ENCODE measurements at regions not wholly inside any gene's neighbourhood (a gene's known extent, or its start where the extent isn't known, plus 50 kb on each side); places are given as distances from the start of the nearest gene placed in this dataset.

DNA sequence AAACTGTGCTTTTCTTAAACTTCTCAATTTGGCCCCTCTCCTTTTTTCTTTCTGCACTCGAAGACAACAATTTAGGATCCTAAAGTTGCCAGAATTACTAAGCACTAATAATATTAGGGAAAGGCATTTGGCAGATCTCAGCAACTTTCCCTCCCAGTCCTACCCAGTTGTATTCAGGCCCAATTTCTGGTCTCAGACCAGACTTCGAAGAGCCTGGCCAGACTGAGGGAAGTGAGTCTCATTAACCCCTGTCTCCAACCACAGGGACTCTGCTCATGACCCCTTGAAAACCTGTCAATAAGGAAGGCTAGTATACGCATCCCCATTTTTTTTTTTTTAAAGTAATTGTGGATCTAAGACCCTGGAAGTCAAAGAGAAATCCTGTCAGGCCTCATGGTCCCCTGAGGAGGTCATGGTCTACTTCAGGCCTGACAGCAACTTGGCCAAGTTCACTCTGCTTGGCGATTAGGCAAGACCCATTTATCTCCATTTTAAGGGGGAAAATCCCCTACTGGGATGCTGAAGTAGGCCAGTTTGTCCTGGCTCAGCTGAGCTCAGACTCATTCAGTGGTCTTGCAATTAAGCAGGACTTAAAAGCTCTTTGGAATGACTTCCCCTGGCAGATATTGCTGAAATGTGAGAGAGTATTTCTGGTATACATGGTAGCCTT is 521.0 kb downstream of the FUT8 start:
- no peak overlapping the region for H3K9ac ChIP-seq (ENCODE audit: low read length)
- no peaks in the 10 kb centered on the region for H3K36me3 ChIP-seq (replicated peaks; ENCODE audit: insufficient read depth, low read length)
- H3K4me1 ChIP-seq (ENCODE audit: low read length) = no peaks in the 10 kb centered on the region
- no peak overlapping the region for H2AFZ ChIP-seq (ENCODE audit: low read length)
- no peaks in the 10 kb centered on the region for H4K20me1 ChIP-seq (ENCODE audit: insufficient read depth, low read length)
- H3K9me3 ChIP-seq (replicated peaks; ENCODE audit: insufficient read depth, low read length) = no peaks in the 10 kb centered on the region
- no peaks in the 10 kb centered on the region for H3K79me2 ChIP-seq (ENCODE audit: low read length)
- TF ChIP-seq, protein P1, sequence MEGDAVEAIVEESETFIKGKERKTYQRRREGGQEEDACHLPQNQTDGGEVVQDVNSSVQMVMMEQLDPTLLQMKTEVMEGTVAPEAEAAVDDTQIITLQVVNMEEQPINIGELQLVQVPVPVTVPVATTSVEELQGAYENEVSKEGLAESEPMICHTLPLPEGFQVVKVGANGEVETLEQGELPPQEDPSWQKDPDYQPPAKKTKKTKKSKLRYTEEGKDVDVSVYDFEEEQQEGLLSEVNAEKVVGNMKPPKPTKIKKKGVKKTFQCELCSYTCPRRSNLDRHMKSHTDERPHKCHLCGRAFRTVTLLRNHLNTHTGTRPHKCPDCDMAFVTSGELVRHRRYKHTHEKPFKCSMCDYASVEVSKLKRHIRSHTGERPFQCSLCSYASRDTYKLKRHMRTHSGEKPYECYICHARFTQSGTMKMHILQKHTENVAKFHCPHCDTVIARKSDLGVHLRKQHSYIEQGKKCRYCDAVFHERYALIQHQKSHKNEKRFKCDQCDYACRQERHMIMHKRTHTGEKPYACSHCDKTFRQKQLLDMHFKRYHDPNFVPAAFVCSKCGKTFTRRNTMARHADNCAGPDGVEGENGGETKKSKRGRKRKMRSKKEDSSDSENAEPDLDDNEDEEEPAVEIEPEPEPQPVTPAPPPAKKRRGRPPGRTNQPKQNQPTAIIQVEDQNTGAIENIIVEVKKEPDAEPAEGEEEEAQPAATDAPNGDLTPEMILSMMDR (IDR thresholded peaks at IDR 0.05; ENCODE audit: low read length) = no peak
- TF ChIP-seq EZH2phosphoT487 (IDR thresholded peaks at IDR 0.05; ENCODE audit: low read length) (no peak), EZH2 (optimal IDR thresholded peaks at IDR 0.05; ENCODE audit: low read depth, low read length) (no peak)
- H3K27ac ChIP-seq (ENCODE audit: low read length) = no peak overlapping the region
- no peaks in the 10 kb centered on the region for H3K27me3 ChIP-seq (replicated peaks; ENCODE audit: insufficient read depth, low read length)
- H3F3A ChIP-seq (ENCODE audit: insufficient read depth, low read length) = no peaks in the 10 kb centered on the region
- H3K4me2 ChIP-seq (ENCODE audit: low read depth, low read length) = no peak overlapping the region
- DNase-seq = no peak
- H3K9me2 ChIP-seq (replicated peaks; ENCODE audit: insufficient read depth, low read length) = no peaks in the 10 kb centered on the region
- no peak overlapping the region for H3K4me3 ChIP-seq (ENCODE audit: low read length)

DNA sequence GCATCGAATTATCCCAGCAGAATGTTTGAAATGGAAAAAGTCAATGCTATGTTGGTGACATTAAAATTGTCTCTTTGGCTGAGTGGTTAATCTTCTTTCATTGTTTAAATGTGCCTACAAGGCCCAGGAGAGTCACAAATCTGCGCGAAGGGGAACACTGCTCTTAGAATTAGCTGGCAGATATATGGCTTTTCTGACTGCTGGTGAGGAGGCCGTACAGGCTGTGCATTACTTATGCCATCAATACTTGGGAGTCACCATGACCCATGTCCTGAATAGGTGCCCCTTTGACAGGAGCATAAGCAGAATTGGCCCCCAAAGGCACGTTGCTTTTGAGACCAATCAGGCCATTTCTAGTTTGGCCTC is 521.5 kb downstream of the FUT8 start:
- Histone ChIP-seq H3F3A (ENCODE audit: insufficient read depth, low read length) (no peaks in the 10 kb centered on the region), H3K9me2 (replicated peaks; ENCODE audit: insufficient read depth, low read length) (no peaks in the 10 kb centered on the region), H3K4me2 (ENCODE audit: low read depth, low read length) (no peak overlapping the region), H3K27me3 (replicated peaks; ENCODE audit: insufficient read depth, low read length) (no peaks in the 10 kb centered on the region), H4K20me1 (ENCODE audit: insufficient read depth, low read length) (no peaks in the 10 kb centered on the region), H3K4me1 (ENCODE audit: low read length) (no peaks in the 10 kb centered on the region), H3K4me3 (ENCODE audit: low read length) (no peak overlapping the region), H3K9ac (ENCODE audit: low read length) (no peak overlapping the region), H3K27ac (ENCODE audit: low read length) (no peak overlapping the region), H3K36me3 (replicated peaks; ENCODE audit: insufficient read depth, low read length) (no peaks in the 10 kb centered on the region), H2AFZ (ENCODE audit: low read length) (no peak overlapping the region), H3K9me3 (replicated peaks; ENCODE audit: insufficient read depth, low read length) (no peaks in the 10 kb centered on the region), H3K79me2 (ENCODE audit: low read length) (no peaks in the 10 kb centered on the region)
- no peak for DNase-seq
- no peak for TF ChIP-seq EZH2 (optimal IDR thresholded peaks at IDR 0.05; ENCODE audit: low read depth, low read length)
- TF ChIP-seq, protein P1 (IDR thresholded peaks at IDR 0.05; ENCODE audit: low read length) = no peak
- no peak for TF ChIP-seq EZH2phosphoT487 (IDR thresholded peaks at IDR 0.05; ENCODE audit: low read length)

DNA sequence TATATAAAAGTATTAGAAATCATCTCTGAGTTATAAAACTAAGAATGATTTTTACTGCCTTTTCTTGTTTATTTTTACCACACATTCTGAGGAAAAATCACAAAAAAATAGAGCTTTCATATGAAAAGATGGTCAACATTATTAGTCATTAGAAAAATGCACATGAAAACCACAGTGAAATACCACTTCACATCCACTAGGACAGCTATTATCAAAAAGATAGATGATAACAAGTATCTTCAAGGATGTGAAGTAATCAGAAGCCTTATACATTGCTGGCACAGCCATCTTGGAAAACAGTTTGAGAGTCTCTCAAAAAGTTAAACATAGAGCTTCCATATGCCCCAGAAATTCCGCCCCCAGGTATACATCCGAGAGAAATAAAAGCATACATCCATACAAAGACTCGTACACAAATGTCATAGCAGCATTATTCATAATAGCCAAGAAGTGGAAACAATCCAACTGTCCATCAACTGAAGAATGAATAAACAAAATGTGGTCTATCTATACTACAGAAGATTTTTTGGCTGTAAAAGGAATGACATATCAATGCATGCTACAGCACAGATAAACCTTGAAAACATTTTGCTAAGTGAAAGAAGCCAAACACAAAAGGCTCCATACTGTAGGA is 523.9 kb downstream of the FUT8 start:
- H3K4me1 ChIP-seq (ENCODE audit: low read length) = no peaks in the 10 kb centered on the region
- no peak overlapping the region for H3K4me2 ChIP-seq (ENCODE audit: low read depth, low read length)
- no peak overlapping the region for H3K27ac ChIP-seq (ENCODE audit: low read length)
- no peaks in the 10 kb centered on the region for H4K20me1 ChIP-seq (ENCODE audit: insufficient read depth, low read length)
- no peak for TF ChIP-seq EZH2 (optimal IDR thresholded peaks at IDR 0.05; ENCODE audit: low read depth, low read length)
- TF ChIP-seq, protein P1 (IDR thresholded peaks at IDR 0.05; ENCODE audit: low read length) = no peak
- TF ChIP-seq EZH2phosphoT487 (IDR thresholded peaks at IDR 0.05; ENCODE audit: low read length) = no peak
- no peaks in the 10 kb centered on the region for H3K9me2 ChIP-seq (replicated peaks; ENCODE audit: insufficient read depth, low read length)
- H3K79me2 ChIP-seq (ENCODE audit: low read length) = no peaks in the 10 kb centered on the region
- no peak overlapping the region for H3K9ac ChIP-seq (ENCODE audit: low read length)
- H3K27me3 ChIP-seq (replicated peaks; ENCODE audit: insufficient read depth, low read length) = no peaks in the 10 kb centered on the region
- no peaks in the 10 kb centered on the region for H3F3A ChIP-seq (ENCODE audit: insufficient read depth, low read length)
- no peaks in the 10 kb centered on the region for H3K9me3 ChIP-seq (replicated peaks; ENCODE audit: insufficient read depth, low read length)
- H2AFZ ChIP-seq (ENCODE audit: low read length) = no peak overlapping the region
- no peak overlapping the region for H3K4me3 ChIP-seq (ENCODE audit: low read length)
- DNase-seq = no peak
- H3K36me3 ChIP-seq (replicated peaks; ENCODE audit: insufficient read depth, low read length) = no peaks in the 10 kb centered on the region
